Type B pancreatic cell (in vitro differentiated cells): ENCODE measurements at regions not wholly inside any gene's neighbourhood (a gene's known extent, or its start where the extent isn't known, plus 50 kb on each side); places are given as distances from the start of the nearest gene placed in this dataset.

Experiments
- DNase-seq: peaks from one replicate; pipeline ENCODE4 v3.0.0; 2021; ENCODE audit warnings: mixed read lengths; ENCODE audit not compliant: unreplicated experiment; ENCODE audit errors: extremely low spot score
- H3K27ac Mint-ChIP-seq: 2 replicates; pipeline ENCODE4 v1.8.0; 2021; ENCODE audit warnings: mild to moderate bottlenecking, mixed read lengths
- H3K27me3 Mint-ChIP-seq: 2 replicates; pipeline ENCODE4 v1.8.0; 2021; ENCODE audit warnings: mixed read lengths
- H3K36me3 Mint-ChIP-seq: 2 replicates; pipeline ENCODE4 v1.8.0; 2021; ENCODE audit warnings: mixed read lengths
- H3K4me1 Mint-ChIP-seq: one replicate; pipeline ENCODE4 v1.8.0; 2021; ENCODE audit warnings: mixed read lengths; ENCODE audit not compliant: unreplicated experiment
- H3K4me3 Mint-ChIP-seq: 2 replicates; pipeline ENCODE4 v1.8.0; 2021; ENCODE audit warnings: mild to moderate bottlenecking, mixed read lengths
- H3K9me3 Mint-ChIP-seq: 2 replicates; pipeline ENCODE4 v1.8.0; 2021; ENCODE audit warnings: mixed read lengths
- TF ChIP-seq, protein P1 (sequence below): fragments of 200-600 bp; sonication (generic); conservative IDR thresholded peaks from 2 replicates; pipeline ENCODE4 v1.5.0; 2021; ENCODE audit warnings: antibody characterized with exemption, mild to moderate bottlenecking

GRCh38 chr12:125249066-125249824, 184.0 kb downstream of the AACS start:
- TF ChIP-seq, protein P1, sequence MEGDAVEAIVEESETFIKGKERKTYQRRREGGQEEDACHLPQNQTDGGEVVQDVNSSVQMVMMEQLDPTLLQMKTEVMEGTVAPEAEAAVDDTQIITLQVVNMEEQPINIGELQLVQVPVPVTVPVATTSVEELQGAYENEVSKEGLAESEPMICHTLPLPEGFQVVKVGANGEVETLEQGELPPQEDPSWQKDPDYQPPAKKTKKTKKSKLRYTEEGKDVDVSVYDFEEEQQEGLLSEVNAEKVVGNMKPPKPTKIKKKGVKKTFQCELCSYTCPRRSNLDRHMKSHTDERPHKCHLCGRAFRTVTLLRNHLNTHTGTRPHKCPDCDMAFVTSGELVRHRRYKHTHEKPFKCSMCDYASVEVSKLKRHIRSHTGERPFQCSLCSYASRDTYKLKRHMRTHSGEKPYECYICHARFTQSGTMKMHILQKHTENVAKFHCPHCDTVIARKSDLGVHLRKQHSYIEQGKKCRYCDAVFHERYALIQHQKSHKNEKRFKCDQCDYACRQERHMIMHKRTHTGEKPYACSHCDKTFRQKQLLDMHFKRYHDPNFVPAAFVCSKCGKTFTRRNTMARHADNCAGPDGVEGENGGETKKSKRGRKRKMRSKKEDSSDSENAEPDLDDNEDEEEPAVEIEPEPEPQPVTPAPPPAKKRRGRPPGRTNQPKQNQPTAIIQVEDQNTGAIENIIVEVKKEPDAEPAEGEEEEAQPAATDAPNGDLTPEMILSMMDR: no peak
- no peak for DNase-seq
- Mint-ChIP-seq H3K4me3 (no peak overlapping the region), H3K4me1 (peaks cover 11% of the 10 kb centered on the region), H3K27ac (no peak overlapping the region), H3K36me3 (no peaks in the 10 kb centered on the region), H3K9me3 (no peaks in the 10 kb centered on the region), H3K27me3 (peaks cover 55% of the 10 kb centered on the region)

DNA sequence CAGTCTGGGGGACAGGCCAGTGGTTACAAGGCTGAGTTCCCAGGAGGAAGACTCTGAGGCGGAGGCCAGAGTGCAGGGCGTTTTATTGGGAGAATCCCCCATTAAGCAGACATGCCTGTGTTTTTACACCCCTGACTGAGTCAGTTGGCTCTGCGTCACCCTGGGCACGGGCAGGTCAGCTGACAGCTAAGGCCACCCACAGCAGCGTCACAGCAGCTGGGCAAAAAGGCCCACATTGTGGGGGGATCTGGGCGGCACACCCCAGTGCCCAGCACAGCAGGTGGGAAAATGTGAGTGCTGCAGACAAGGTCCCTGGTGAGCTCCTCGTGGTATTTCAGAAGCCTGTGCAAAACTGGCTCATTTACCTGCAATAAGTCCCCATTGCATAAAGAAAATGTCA, 184.7 kb downstream of the AACS start:
- H3K36me3 Mint-ChIP-seq: no peaks in the 10 kb centered on the region
- DNase-seq: no peak
- H3K4me3 Mint-ChIP-seq: no peak overlapping the region
- peaks cover 11% of the 10 kb centered on the region for H3K4me1 Mint-ChIP-seq
- no peak overlapping the region for H3K27ac Mint-ChIP-seq
- no peaks in the 10 kb centered on the region for H3K9me3 Mint-ChIP-seq
- TF ChIP-seq, protein P1: no peak
- peaks cover 53% of the 10 kb centered on the region for H3K27me3 Mint-ChIP-seq

DNA sequence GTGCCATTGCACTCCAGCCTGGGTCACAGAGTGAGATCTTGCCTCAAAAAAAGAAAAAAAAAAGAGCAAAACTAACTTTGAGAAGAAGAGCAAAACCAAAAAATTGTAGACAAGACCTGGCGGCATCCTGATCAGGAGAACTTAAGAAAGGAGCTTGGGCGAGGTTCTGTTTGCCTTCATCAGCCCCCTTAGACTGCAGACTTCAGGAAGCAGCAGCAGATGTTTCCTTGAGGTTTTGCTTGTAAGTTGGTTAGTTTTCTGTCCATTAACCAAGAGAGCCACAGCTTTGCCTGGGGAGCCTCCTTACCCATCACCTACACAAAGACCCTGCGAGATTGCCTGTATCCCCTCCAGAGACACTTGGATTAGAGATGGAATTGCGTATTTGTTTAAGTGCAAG, 189.0 kb downstream of the AACS start:
- H3K4me1 Mint-ChIP-seq: peaks cover 5% of the 10 kb centered on the region
- TF ChIP-seq, protein P1: no peak
- no peak overlapping the region for H3K4me3 Mint-ChIP-seq
- H3K36me3 Mint-ChIP-seq: no peaks in the 10 kb centered on the region
- no peak overlapping the region for H3K27ac Mint-ChIP-seq
- no peaks in the 10 kb centered on the region for H3K9me3 Mint-ChIP-seq
- no peak for DNase-seq
- H3K27me3 Mint-ChIP-seq: peaks cover 57% of the 10 kb centered on the region

GRCh38 chr12:125254856-125255255, 189.6 kb downstream of the AACS start:
- peaks cover 63% of the 10 kb centered on the region for H3K27me3 Mint-ChIP-seq
- no peaks in the 10 kb centered on the region for H3K9me3 Mint-ChIP-seq
- no peak for DNase-seq
- H3K4me3 Mint-ChIP-seq: no peak overlapping the region
- no peaks in the 10 kb centered on the region for H3K36me3 Mint-ChIP-seq
- H3K27ac Mint-ChIP-seq: no peak overlapping the region
- TF ChIP-seq, protein P1: no peak
- peaks cover 5% of the 10 kb centered on the region for H3K4me1 Mint-ChIP-seq

DNA sequence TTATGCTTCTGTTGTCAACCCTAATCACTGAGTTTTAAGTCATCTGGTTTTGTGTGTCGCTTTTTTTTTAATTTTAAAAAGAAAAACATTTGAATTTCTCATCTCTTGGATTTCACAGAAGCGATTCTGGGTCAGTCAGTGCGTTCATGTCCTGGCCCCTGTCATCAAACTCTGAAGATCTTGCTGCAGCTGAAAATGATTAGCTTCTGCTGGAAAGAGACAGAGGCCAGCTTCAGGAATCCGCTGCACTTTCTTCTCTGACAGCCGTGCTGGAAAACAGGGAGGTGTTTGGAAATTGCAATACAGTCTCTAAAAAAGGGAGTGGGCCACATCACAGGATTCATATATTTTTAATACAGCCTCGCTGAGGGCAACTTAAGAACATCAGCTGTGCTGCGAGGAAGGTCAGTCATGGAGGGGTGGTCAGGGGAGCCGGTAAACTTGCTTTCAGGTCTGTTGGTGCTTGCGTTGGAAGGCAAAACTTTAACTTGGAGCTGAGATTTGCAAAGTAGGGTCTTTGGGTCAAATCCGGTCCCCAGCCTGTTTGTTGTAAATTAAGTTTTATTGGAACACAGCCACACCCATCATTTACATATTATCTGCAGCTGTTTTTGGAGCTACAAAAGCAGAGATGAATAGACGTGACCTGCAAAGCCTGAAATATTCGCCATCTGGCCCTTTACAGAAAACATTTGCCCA, 190.8 kb downstream of the AACS start:
- TF ChIP-seq, protein P1: no peak
- H3K36me3 Mint-ChIP-seq: no peaks in the 10 kb centered on the region
- peaks cover 69% of the 10 kb centered on the region for H3K27me3 Mint-ChIP-seq
- no peaks in the 10 kb centered on the region for H3K4me1 Mint-ChIP-seq
- DNase-seq: no peak
- no peaks in the 10 kb centered on the region for H3K9me3 Mint-ChIP-seq
- H3K27ac Mint-ChIP-seq: no peak overlapping the region
- H3K4me3 Mint-ChIP-seq: no peak overlapping the region
